H1 (cell line): ENCODE measurements at regions not wholly inside any gene's neighbourhood (a gene's known extent, or its start where the extent isn't known, plus 50 kb on each side); places are given as distances from the start of the nearest gene placed in this dataset.

Source experiments
- ASH2L ChIP-seq: fragments of 200-600, 300-600 bp; sonication (generic); IDR thresholded peaks from one replicate; pipeline ENCODE4 v1.7.1; 2017; ENCODE audit warnings: low read length
- BACH1 ChIP-seq: IDR thresholded peaks from 2 replicates; pipeline ENCODE4 v1.6.1; 2012; ENCODE audit warnings: low read length, improper control_type of control experiment
- BRCA1 ChIP-seq: IDR thresholded peaks from 2 replicates; pipeline ENCODE4 v1.6.1; 2012; ENCODE audit warnings: low read depth, low read length, improper control_type of control experiment
- CHD1 ChIP-seq: IDR thresholded peaks from 2 replicates; pipeline ENCODE4 v1.6.1; 2012; ENCODE audit warnings: low read depth, low read length, improper control_type of control experiment
- CHD7 ChIP-seq: fragments of 300-600 bp; sonication (generic); IDR thresholded peaks from 2 replicates; pipeline ENCODE4 v1.7.1; 2012; ENCODE audit warnings: low read length, moderate library complexity, mild to moderate bottlenecking, inconsistent platforms; ENCODE audit not compliant: insufficient replicate concordance
- CTBP2 ChIP-seq: IDR thresholded peaks from 2 replicates; pipeline ENCODE4 v1.7.0; 2011; ENCODE audit warnings: borderline replicate concordance, mild to moderate bottlenecking, moderate library complexity, mixed read lengths, low read length; ENCODE audit not compliant: insufficient read depth, insufficient read length
- E2F6 ChIP-seq: IDR thresholded peaks from 2 replicates; pipeline ENCODE4 v1.6.1; 2012; ENCODE audit warnings: inconsistent platforms
- GTF2F1 ChIP-seq: IDR thresholded peaks from 2 replicates; pipeline ENCODE4 v1.6.1; 2012; ENCODE audit warnings: low read depth, low read length, improper control_type of control experiment, borderline replicate concordance
- KDM5A ChIP-seq: fragments of 200-600 bp; IDR thresholded peaks from 2 replicates; pipeline ENCODE4 v1.7.1; 2012; ENCODE audit warnings: mild to moderate bottlenecking, low read length, inconsistent platforms, mixed read lengths
- RBBP5 ChIP-seq: IDR thresholded peaks from 2 replicates; pipeline ENCODE4 v1.7.1; 2012; ENCODE audit warnings: low read depth, mild to moderate bottlenecking, inconsistent platforms, low read length, moderate library complexity, borderline replicate concordance
- SIX5 ChIP-seq: IDR thresholded peaks from 2 replicates; pipeline ENCODE4 v1.6.1; 2011; ENCODE audit warnings: mild to moderate bottlenecking, low read depth, low read length
- ZNF274 ChIP-seq: IDR thresholded peaks from 2 replicates; pipeline ENCODE4 v1.7.0; 2012; ENCODE audit warnings: low read length, borderline replicate concordance; ENCODE audit errors: extremely low read depth

GRCh38 chr4:37757121-37757520, 69.4 kb upstream of the PGM2 start (continued):
- TF ChIP-seq CHD7 (no peak), CHD1 (no peak), KDM5A (no peak), RBBP5 (no peak), CTBP2 (no peak), BACH1 (no peak), GTF2F1 (no peak), E2F6 (no peak), ASH2L (no peak), ZNF274 (no peak), SIX5 (no peak), BRCA1 (no peak)
